ENCODE measurements at regions not wholly inside any gene's neighbourhood (a gene's known extent, or its start where the extent isn't known, plus 50 kb on each side); places are given as distances from the start of the nearest gene placed in this dataset.
A peak's percentile ranks its signal among the peaks of the same experiment; 100 is the strongest.

DNA sequence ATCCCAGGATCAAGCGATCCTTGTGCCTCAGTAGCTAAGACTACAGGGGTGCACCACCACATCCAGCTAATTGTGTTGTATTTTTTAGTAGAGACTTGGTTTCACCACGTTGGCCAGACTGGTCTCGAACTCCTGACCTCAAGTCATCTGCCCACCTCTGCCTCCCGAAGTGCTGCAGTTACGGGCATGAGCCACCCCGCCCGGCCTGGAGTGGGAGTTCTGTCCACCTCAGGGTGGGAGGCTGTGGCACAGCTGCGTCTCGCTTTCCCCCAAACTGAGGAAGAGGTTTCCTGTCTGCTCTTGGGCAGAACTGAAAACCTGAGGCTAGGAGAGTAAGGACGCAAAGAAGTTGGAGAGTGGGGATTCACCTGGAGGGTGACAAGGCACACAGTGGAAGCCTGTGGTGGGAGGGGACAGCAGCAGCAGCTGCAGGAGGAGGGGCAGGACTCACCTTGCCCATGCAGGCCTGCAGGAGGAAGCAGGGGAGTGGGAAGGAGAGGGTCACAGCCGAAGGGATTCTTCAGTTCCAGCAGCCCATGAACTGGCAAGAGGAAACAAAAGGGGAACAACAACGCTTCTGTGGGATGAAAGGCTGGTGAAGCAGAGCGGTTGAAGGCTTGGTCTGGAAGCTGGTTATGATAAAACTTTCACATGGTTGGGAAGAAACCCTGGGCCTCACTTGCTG is 181.4 kb downstream of the GAS1 start:
- intact Hi-C loops (cut with micrococcal nuclease) (no loop called here), in situ Hi-C loops (cut with MboI; ENCODE audit: low sequenced_read_pairs) (no loop called here), dilution Hi-C loops (cut with HindIII; ENCODE audit: low sequenced_read_pairs, unreplicated experiment) (no loop called here)
- peak overlapping the region; percentile 64 for H2BK5ac ChIP-seq (ENCODE audit: low read depth, low read length, poor library complexity, severe bottlenecking)
- no peak overlapping the region for H3K4me2 ChIP-seq (ENCODE audit: low read depth, low read length)
- no peak overlapping the region for H2BK20ac ChIP-seq (ENCODE audit: low read depth, low read length)
- H3K4me3 ChIP-seq (ENCODE audit: insufficient read depth, low read depth, low read length) = no peak overlapping the region
- 100% methylated on average over 4 of the region's 13 CpGs; no CpG with 5 or more reads in 1 of the 2 experiments for WGBS, 2 experiments (ENCODE audit: extremely low coverage in 2 of 2, insufficient read length in 1 of 2)
- H4K8ac ChIP-seq (ENCODE audit: low read depth in 2 of 2, low read length in 2 of 2) = no peak overlapping the region
- H3K27ac ChIP-seq (ENCODE audit: insufficient read depth, low read length) = no peak overlapping the region
- BruUV-seq (replicated peaks) = no TSS peak
- peak overlapping the region; percentile 21; the same call in 1 of the 2 replicates for H3K18ac ChIP-seq (ENCODE audit: low read depth, low read length)
- H2AK9ac ChIP-seq (replicated peaks; ENCODE audit: low read depth, low read length, poor library complexity) = peak overlapping the region; percentile 46
- no peak overlapping the region for H3K23ac ChIP-seq (ENCODE audit: low read depth, low read length)
- no peaks in the 10 kb centered on the region for H3K27me3 ChIP-seq (ENCODE audit: control insufficient read depth, insufficient read depth, low read length)
- H4K5ac ChIP-seq (ENCODE audit: low read depth, low read length) = no peak overlapping the region
- H2AK5ac ChIP-seq (ENCODE audit: low read depth, low read length) = peak overlapping the region; percentile 93
- H3K56ac ChIP-seq (ENCODE audit: extremely low read depth, insufficient read depth, low read length) = no peak overlapping the region
- H2BK15ac ChIP-seq (ENCODE audit: low read depth, low read length) = no peak overlapping the region
- no peaks in the 10 kb centered on the region for H3K79me1 ChIP-seq (ENCODE audit: low read depth in 1 of 2, low read length in 2 of 2)
- DNase-seq = no peak
- H4K20me1 ChIP-seq (ENCODE audit: insufficient read depth, low read length) = no peaks in the 10 kb centered on the region
- no peak overlapping the region for H3K14ac ChIP-seq (replicated peaks; ENCODE audit: low read depth, low read length)
- H3K9me3 ChIP-seq (ENCODE audit: control insufficient read depth, insufficient read depth, low read length) = no peaks in the 10 kb centered on the region
- no peaks in the 10 kb centered on the region for H3K36me3 ChIP-seq (ENCODE audit: control insufficient read depth, insufficient read depth, low read length)
- no peak for ATAC-seq (ENCODE audit: low read depth)
- H4K91ac ChIP-seq (ENCODE audit: insufficient read depth, low read depth, low read length) = peak overlapping the region; percentile 8; the same call in 1 of the 2 replicates
- TF ChIP-seq, protein P1, sequence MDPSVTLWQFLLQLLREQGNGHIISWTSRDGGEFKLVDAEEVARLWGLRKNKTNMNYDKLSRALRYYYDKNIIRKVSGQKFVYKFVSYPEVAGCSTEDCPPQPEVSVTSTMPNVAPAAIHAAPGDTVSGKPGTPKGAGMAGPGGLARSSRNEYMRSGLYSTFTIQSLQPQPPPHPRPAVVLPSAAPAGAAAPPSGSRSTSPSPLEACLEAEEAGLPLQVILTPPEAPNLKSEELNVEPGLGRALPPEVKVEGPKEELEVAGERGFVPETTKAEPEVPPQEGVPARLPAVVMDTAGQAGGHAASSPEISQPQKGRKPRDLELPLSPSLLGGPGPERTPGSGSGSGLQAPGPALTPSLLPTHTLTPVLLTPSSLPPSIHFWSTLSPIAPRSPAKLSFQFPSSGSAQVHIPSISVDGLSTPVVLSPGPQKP (IDR thresholded peaks at IDR 0.05; ENCODE audit: borderline replicate concordance, low read depth, low read length) = no peak
- no peak for TF ChIP-seq FOS (IDR thresholded peaks at IDR 0.05; ENCODE audit: low read depth, low read length)
- TF ChIP-seq POLR2A (IDR thresholded peaks at IDR 0.05; ENCODE audit: low read depth, low read length) = no peak
- TF ChIP-seq CEBPB (IDR thresholded peaks at IDR 0.05; ENCODE audit: low read depth, low read length) = no peak
- TF ChIP-seq CHD1 (IDR thresholded peaks at IDR 0.05; ENCODE audit: low read depth, low read length) = no peak
- TF ChIP-seq RFX5 (IDR thresholded peaks at IDR 0.05; ENCODE audit: low read depth, low read length) = no peak
- TF ChIP-seq, protein P2, sequence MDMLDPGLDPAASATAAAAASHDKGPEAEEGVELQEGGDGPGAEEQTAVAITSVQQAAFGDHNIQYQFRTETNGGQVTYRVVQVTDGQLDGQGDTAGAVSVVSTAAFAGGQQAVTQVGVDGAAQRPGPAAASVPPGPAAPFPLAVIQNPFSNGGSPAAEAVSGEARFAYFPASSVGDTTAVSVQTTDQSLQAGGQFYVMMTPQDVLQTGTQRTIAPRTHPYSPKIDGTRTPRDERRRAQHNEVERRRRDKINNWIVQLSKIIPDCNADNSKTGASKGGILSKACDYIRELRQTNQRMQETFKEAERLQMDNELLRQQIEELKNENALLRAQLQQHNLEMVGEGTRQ (IDR thresholded peaks at IDR 0.05; ENCODE audit: low read depth, low read length) = no peak
- TF ChIP-seq, protein P3, sequence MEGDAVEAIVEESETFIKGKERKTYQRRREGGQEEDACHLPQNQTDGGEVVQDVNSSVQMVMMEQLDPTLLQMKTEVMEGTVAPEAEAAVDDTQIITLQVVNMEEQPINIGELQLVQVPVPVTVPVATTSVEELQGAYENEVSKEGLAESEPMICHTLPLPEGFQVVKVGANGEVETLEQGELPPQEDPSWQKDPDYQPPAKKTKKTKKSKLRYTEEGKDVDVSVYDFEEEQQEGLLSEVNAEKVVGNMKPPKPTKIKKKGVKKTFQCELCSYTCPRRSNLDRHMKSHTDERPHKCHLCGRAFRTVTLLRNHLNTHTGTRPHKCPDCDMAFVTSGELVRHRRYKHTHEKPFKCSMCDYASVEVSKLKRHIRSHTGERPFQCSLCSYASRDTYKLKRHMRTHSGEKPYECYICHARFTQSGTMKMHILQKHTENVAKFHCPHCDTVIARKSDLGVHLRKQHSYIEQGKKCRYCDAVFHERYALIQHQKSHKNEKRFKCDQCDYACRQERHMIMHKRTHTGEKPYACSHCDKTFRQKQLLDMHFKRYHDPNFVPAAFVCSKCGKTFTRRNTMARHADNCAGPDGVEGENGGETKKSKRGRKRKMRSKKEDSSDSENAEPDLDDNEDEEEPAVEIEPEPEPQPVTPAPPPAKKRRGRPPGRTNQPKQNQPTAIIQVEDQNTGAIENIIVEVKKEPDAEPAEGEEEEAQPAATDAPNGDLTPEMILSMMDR (conservative IDR thresholded peaks at IDR 0.05; ENCODE audit: low read depth, low read length) = no peak
- TF ChIP-seq SMC3 (IDR thresholded peaks at IDR 0.05; ENCODE audit: low read depth, low read length) = no peak
- no peak for TF ChIP-seq MXI1 (IDR thresholded peaks at IDR 0.05; ENCODE audit: borderline replicate concordance, low read depth, low read length)
- no peak for TF ChIP-seq BHLHE40 (IDR thresholded peaks at IDR 0.05; ENCODE audit: low read depth, low read length)
- ChIA-PET CTCF (no interaction called here), POLR2A (ENCODE audit: unreplicated experiment) (no interaction called here)
- H3K9ac ChIP-seq (ENCODE audit: low read depth, low read length) = no peak overlapping the region
- peak overlapping the region; percentile 51; the same call in 1 of the 2 replicates for H3K4ac ChIP-seq (ENCODE audit: low read depth, low read length)
- peak overlapping the region; percentile 77 for H2AFZ ChIP-seq (replicated peaks; ENCODE audit: low read length, poor library complexity)
- no peak overlapping the region; the same call in 1 of the 2 replicates for H2BK120ac ChIP-seq (ENCODE audit: low read depth, low read length)
- H3K4me1 ChIP-seq (ENCODE audit: control insufficient read depth, insufficient read depth, low read length) = peaks cover 4% of the 10 kb centered on the region; the same call in 1 of the 2 replicates
- peaks cover 12% of the 10 kb centered on the region for H3K9me1 ChIP-seq (ENCODE audit: insufficient read depth, low read length)
